B cell (primary cell): ENCODE measurements at regions not wholly inside any gene's neighbourhood (a gene's known extent, or its start where the extent isn't known, plus 50 kb on each side); places are given as distances from the start of the nearest gene placed in this dataset.

Source experiments
- ATAC-seq: fragments of 200-7000 bp; cut with Tn5 transposase; one replicate; pipeline ENCODE4 v1.10.0; 2021; ENCODE audit warnings: low read depth, mild to moderate bottlenecking, moderate number of reproducible peaks, moderate library complexity
- CTCF ChIA-PET: fragments of 350-600 bp; sonication (Branson Sonifier 250); formaldehyde crosslinking; loops from one replicate; lab custom pipeline; 2021; ENCODE audit warnings: antibody characterized with exemption, inconsistent platforms; lab: Charles Lee
- POLR2A ChIA-PET: fragments of 350-600 bp; sonication (Branson Sonifier 250); formaldehyde crosslinking; loops from one replicate; lab custom pipeline; 2021; ENCODE audit warnings: antibody characterized with exemption; lab: Charles Lee
- DNase-seq: peaks from one replicate; pipeline ENCODE4 v3.0.0; 2013
- H2AFZ ChIP-seq: 2 replicates; pipeline ENCODE4 v1.6.1; 2012; ENCODE audit warnings: mild to moderate bottlenecking, low read depth, low read length; ENCODE audit not compliant: insufficient read depth, poor library complexity, severe bottlenecking
- H3K27ac ChIP-seq, 2 donors: 1 replicate in 1 of 2; 2 replicates in 1 of 2; pipeline ENCODE4 v1.5.1; 2012 to 2013; ENCODE audit warnings: low read length in 2 of 2, mild to moderate bottlenecking in 2 of 2, moderate library complexity in 1 of 2
- H3K27me3 ChIP-seq, 4 experiments: fragments of 200-600 bp in 1 of 4; sonication (generic) in 1 of 4; replicated peaks in 1 of 4; 1 replicate in 2 of 4; 2 replicates in 2 of 4; pipeline versions ENCODE4 v1.6.1 to v1.7.0; 2013 to 2016; ENCODE audit warnings: low read length in 3 of 4, mild to moderate bottlenecking in 2 of 4, mixed read lengths in 1 of 4, moderate library complexity in 1 of 4; ENCODE audit not compliant: insufficient read depth in 4 of 4, control insufficient read depth in 3 of 4; ENCODE audit errors: control extremely low read depth in 1 of 4
- H3K36me3 ChIP-seq, 2 experiments: replicated peaks in 1 of 2; 1 replicate in 1 of 2; 2 replicates in 1 of 2; pipeline versions ENCODE4 v1.6.1 to v1.7.1; 2013; ENCODE audit warnings: low read length in 1 of 2; ENCODE audit not compliant: insufficient read depth in 2 of 2, control insufficient read depth in 1 of 2; ENCODE audit errors: control extremely low read depth in 1 of 2, extremely low read depth in 1 of 2
- H3K4me1 ChIP-seq, 2 donors: fragments of 200-600 bp in 1 of 2; sonication (generic) in 1 of 2; 1 replicate in 1 of 2; 2 replicates in 1 of 2; pipeline versions ENCODE4 v1.5.1 to v1.6.1; 2013 to 2017; ENCODE audit warnings: low read length in 2 of 2; ENCODE audit not compliant: control insufficient read depth in 2 of 2, insufficient read depth in 2 of 2
- H3K4me2 ChIP-seq: replicated peaks from 2 replicates; pipeline ENCODE3; 2012; ENCODE audit warnings: mild to moderate bottlenecking, low read depth, low read length; ENCODE audit not compliant: poor library complexity, severe bottlenecking
- H3K4me3 ChIP-seq, 5 experiments: fragments of 200-600 bp in 1 of 5; sonication (generic) in 1 of 5; 1 replicate in 3 of 5; 2 replicates in 2 of 5; pipeline versions ENCODE4 v1.5.1 to v1.7.0; 2011 to 2016; ENCODE audit warnings: low read length in 4 of 5, mild to moderate bottlenecking in 4 of 5, low read depth in 2 of 5, control low read depth in 1 of 5, moderate library complexity in 1 of 5; ENCODE audit not compliant: insufficient read depth in 1 of 5; ENCODE audit errors: control extremely low read depth in 1 of 5, extremely low read depth in 1 of 5
- H3K79me2 ChIP-seq: fragments of 200-600 bp; sonication (generic); one replicate; pipeline ENCODE4 v1.6.0; 2016; ENCODE audit warnings: low read length; ENCODE audit not compliant: control insufficient read depth, insufficient read depth
- H3K9ac ChIP-seq: fragments of 200-600 bp; sonication (generic); 2 replicates; pipeline ENCODE4 v1.6.1; 2017; ENCODE audit warnings: mild to moderate bottlenecking, low read length, moderate library complexity
- H3K9me3 ChIP-seq, 3 donors: one replicate each; pipeline versions ENCODE4 v1.6.1 to v1.7.1; 2013; ENCODE audit warnings: low read length in 2 of 3; ENCODE audit not compliant: control insufficient read depth in 2 of 3, insufficient read depth in 1 of 3; ENCODE audit errors: control extremely low read depth in 1 of 3
- H4K20me1 ChIP-seq: 2 replicates; pipeline ENCODE4 v1.6.0; 2012; ENCODE audit warnings: mild to moderate bottlenecking, low read length; ENCODE audit not compliant: insufficient read depth, control insufficient read depth, poor library complexity, severe bottlenecking
- H3K27ac Mint-ChIP-seq: one replicate; pipeline ENCODE4 v1.8.0; 2021; ENCODE audit warnings: mixed read lengths
- H3K27me3 Mint-ChIP-seq: one replicate; pipeline ENCODE4 v1.8.0; 2021; ENCODE audit warnings: mixed read lengths
- H3K4me1 Mint-ChIP-seq: one replicate; pipeline ENCODE4 v1.8.0; 2021; ENCODE audit warnings: mixed read lengths
- H3K4me3 Mint-ChIP-seq: one replicate; pipeline ENCODE4 v1.8.0; 2021; ENCODE audit warnings: mixed read lengths
- H3K9me3 Mint-ChIP-seq: one replicate; pipeline ENCODE4 v1.8.0; 2022; ENCODE audit warnings: mixed read lengths; ENCODE audit not compliant: insufficient read depth
- EZH2 ChIP-seq: IDR thresholded peaks from 2 replicates; pipeline ENCODE4 v1.6.1; 2012; ENCODE audit warnings: borderline replicate concordance, low read depth, mild to moderate bottlenecking, moderate library complexity, low read length; ENCODE audit not compliant: insufficient read depth, poor library complexity, severe bottlenecking
- WGBS: methylation state at CpG from one replicate; pipeline ENCODE4 v1.1.5; 2013; ENCODE audit warnings: missing lambda C conversion rate; ENCODE audit not compliant: insufficient coverage; 5-methylcytosine and 5-hydroxymethylcytosine counted together
- intact Hi-C: fragments of 100-400 bp; cut with micrococcal nuclease; formaldehyde crosslinking; loops from one replicate; pipeline ENCODE4 v1.10.0; 2022
- TF ChIP-seq, protein P1 (sequence below): fragments of 200-600 bp; IDR thresholded peaks from one replicate; pipeline ENCODE4 v1.8.0; 2022; ENCODE audit warnings: antibody characterized with exemption, mild to moderate bottlenecking

DNA sequence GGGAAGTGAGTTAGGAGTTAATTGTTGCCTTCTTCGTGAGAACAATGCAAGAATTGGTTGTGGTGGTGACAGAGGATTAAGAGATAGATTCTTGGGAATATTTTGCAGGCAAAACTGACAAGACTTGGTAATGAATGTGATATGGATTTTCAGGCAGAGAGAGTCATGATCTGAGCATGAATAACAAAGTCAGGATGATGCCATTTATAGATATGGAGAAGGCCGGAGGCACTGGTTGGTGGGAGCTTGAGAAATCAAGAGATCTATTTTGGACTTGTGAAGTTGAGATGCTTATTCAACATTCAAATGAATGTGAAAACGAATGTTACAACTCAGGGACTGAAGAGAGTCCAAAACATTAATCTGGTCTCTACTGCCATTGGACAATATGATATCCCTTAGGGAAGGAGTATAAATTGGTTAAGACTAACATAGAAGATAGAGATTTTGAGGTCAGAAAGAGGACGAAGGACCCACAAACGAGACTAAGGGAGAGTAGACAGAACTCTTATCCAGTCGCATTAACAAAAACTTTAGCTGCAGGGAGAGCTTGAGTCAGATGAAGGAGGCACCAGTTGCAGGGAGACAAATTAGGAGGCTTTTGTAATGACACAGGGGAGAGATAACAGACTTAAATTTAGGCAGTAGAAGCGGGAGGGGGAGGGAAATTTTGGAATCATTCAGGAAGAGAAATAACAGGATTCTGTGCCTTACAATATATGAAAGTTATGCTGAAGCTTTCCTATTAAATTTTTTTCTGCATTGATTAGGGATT, 1090.6 kb downstream of the GALC start:
- intact Hi-C loops, result no loop called here
- POLR2A ChIA-PET, result no interaction called here
- Mint-ChIP-seq H3K4me1 (no peaks in the 10 kb centered on the region), H3K27me3 (no peaks in the 10 kb centered on the region), H3K9me3 (no peaks in the 10 kb centered on the region), H3K27ac (no peak overlapping the region), H3K4me3 (no peak overlapping the region)
- Histone ChIP-seq H3K4me1 (no peaks in the 10 kb centered on the region), H3K9ac (no peak overlapping the region), H3K4me3 (no peak overlapping the region), H3K36me3 (no peaks in the 10 kb centered on the region), H3K27ac (no peak overlapping the region), H3K79me2 (no peaks in the 10 kb centered on the region), H3K9me3 (peaks cover 0 to 2% (median 0%) of the 10 kb centered on the region in 3 donors), H3K27me3 (no peaks in the 10 kb centered on the region), H3K4me2 (no peak overlapping the region), H4K20me1 (no peaks in the 10 kb centered on the region), H2AFZ (no peak overlapping the region)
- 84% methylated on average over 5 of the region's 7 CpGs for WGBS
- DNase-seq (no peak), ATAC-seq (no peak)
- TF ChIP-seq, protein P1, sequence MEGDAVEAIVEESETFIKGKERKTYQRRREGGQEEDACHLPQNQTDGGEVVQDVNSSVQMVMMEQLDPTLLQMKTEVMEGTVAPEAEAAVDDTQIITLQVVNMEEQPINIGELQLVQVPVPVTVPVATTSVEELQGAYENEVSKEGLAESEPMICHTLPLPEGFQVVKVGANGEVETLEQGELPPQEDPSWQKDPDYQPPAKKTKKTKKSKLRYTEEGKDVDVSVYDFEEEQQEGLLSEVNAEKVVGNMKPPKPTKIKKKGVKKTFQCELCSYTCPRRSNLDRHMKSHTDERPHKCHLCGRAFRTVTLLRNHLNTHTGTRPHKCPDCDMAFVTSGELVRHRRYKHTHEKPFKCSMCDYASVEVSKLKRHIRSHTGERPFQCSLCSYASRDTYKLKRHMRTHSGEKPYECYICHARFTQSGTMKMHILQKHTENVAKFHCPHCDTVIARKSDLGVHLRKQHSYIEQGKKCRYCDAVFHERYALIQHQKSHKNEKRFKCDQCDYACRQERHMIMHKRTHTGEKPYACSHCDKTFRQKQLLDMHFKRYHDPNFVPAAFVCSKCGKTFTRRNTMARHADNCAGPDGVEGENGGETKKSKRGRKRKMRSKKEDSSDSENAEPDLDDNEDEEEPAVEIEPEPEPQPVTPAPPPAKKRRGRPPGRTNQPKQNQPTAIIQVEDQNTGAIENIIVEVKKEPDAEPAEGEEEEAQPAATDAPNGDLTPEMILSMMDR, result no peak
- TF ChIP-seq EZH2, result no peak
- CTCF ChIA-PET, result no interaction called here

DNA sequence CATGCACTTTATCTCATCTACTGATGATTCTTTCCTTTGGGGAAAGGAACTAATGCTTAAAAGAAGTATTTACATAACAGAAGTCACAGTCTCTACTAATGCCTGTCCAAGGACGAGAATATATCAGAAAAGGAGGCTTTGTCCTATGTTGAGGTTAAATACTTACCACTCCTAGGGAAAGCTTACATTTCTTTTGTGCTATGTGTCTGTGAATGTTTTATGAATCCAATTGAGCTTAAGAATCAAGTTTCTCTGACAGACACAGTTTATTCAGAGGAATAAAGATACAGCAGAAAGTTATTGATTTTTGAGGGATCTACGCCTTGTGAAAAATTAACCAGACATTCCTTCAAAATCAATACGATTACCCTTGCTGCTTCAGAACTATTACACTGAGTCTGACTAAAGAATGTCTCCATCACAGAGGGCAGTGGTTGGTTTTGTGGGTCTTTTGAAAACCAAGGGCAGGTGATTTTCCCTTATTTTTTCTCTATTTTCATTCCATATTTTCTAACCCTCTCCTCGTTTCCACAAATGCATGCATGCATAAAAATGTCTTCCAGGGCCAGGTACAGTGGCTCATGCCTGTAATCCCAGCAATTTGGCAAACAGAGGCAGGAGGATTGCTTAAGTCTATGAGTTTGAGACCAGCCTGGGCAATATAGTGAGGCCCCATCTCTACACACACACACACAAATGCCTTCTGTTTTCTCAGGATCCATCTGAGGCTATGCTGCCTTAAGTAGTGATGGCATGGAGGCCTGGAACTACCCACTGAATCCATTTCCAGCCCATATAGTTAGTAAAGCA, 1095.1 kb downstream of the GALC start:
- no peaks in the 10 kb centered on the region for H3K9me3 Mint-ChIP-seq
- no peak overlapping the region for H3K27ac Mint-ChIP-seq
- ChIA-PET CTCF (no interaction called here), POLR2A (no interaction called here)
- Histone ChIP-seq H3K27me3 (no peaks in the 10 kb centered on the region), H3K27ac (no peak overlapping the region), H3K79me2 (no peaks in the 10 kb centered on the region), H3K4me2 (no peak overlapping the region), H3K36me3 (no peaks in the 10 kb centered on the region), H3K4me3 (no peak overlapping the region), H3K4me1 (no peaks in the 10 kb centered on the region), H3K9ac (no peak overlapping the region), H3K9me3 (no peaks in the 10 kb centered on the region), H2AFZ (no peak overlapping the region), H4K20me1 (no peaks in the 10 kb centered on the region)
- no peaks in the 10 kb centered on the region for H3K27me3 Mint-ChIP-seq
- DNase-seq (no peak), ATAC-seq (no peak)
- TF ChIP-seq, protein P1, result no peak
- TF ChIP-seq EZH2, result no peak
- WGBS, result no CpG with 5 or more reads among the region's 4 CpGs
- no peaks in the 10 kb centered on the region for H3K4me1 Mint-ChIP-seq
- intact Hi-C loops, result no loop called here
- H3K4me3 Mint-ChIP-seq, result no peak overlapping the region
